Chondrocyte (in vitro differentiated cells): ENCODE measurements at regions not wholly inside any gene's neighbourhood (a gene's known extent, or its start where the extent isn't known, plus 50 kb on each side); places are given as distances from the start of the nearest gene placed in this dataset.

Source experiments
- DNase-seq: peaks from one replicate; pipeline ENCODE4 v3.0.0; 2021; ENCODE audit warnings: mixed read lengths, low spot score
- H3K27ac Mint-ChIP-seq: one replicate; pipeline ENCODE4 v1.8.0; 2021; ENCODE audit warnings: mild to moderate bottlenecking, moderate library complexity, mixed read lengths; ENCODE audit not compliant: unreplicated experiment
- H3K27me3 Mint-ChIP-seq: 2 replicates; pipeline ENCODE4 v1.8.0; 2021; ENCODE audit warnings: low read depth, mixed read lengths
- H3K36me3 Mint-ChIP-seq: 2 replicates; pipeline ENCODE4 v1.8.0; 2021; ENCODE audit warnings: low read depth, mixed read lengths
- H3K4me1 Mint-ChIP-seq: 2 replicates; pipeline ENCODE4 v1.8.0; 2021; ENCODE audit warnings: low read depth, mild to moderate bottlenecking, mixed read lengths
- H3K4me3 Mint-ChIP-seq: one replicate; pipeline ENCODE4 v1.8.0; 2021; ENCODE audit warnings: mild to moderate bottlenecking, moderate library complexity, mixed read lengths; ENCODE audit not compliant: unreplicated experiment
- H3K9me3 Mint-ChIP-seq: 2 replicates; pipeline ENCODE4 v1.8.0; 2021; ENCODE audit warnings: low read depth, mixed read lengths
- CTCF ChIP-seq: fragments of 200-600 bp; sonication (generic); IDR thresholded peaks from 2 replicates; pipeline ENCODE4 v1.5.0; 2021; ENCODE audit warnings: antibody characterized with exemption, mild to moderate bottlenecking, moderate library complexity

GRCh38 chr5:105680858-105681475, 1989.8 kb downstream of the EFNA5 start:
- no peak overlapping the region for H3K27ac Mint-ChIP-seq
- H3K27me3 Mint-ChIP-seq, result no peaks in the 10 kb centered on the region
- no peaks in the 10 kb centered on the region for H3K9me3 Mint-ChIP-seq
- no peak overlapping the region for H3K4me3 Mint-ChIP-seq
- TF ChIP-seq CTCF, result no peak
- DNase-seq, result no peak
- H3K4me1 Mint-ChIP-seq, result peaks cover 4% of the 10 kb centered on the region
- H3K36me3 Mint-ChIP-seq, result no peaks in the 10 kb centered on the region

DNA sequence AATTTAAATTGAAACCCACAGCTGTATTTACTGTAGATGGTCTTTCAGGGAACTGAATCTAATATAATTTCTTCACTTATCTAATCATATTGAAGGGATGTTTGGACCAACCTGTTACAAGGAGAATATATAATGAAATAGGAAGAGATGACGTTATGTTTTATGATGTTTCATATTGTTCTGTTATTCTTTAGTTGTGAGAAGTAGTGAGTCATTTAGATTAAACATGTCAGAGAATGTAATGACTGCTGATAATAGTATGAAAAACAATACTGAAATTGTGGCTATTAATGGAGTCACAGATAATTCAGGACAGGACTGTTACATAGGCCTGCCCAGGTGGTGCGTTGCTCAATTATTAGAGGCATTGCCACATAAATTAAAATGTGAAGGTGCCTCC, 1993.4 kb downstream of the EFNA5 start:
- Mint-ChIP-seq H3K36me3 (no peaks in the 10 kb centered on the region), H3K4me1 (peaks cover 4% of the 10 kb centered on the region), H3K27me3 (no peaks in the 10 kb centered on the region), H3K4me3 (no peak overlapping the region), H3K27ac (no peak overlapping the region), H3K9me3 (peaks cover 3% of the 10 kb centered on the region)
- no peak for TF ChIP-seq CTCF
- DNase-seq, result no peak

- H3K9me3 Mint-ChIP-seq, result peaks cover 28% of the 10 kb centered on the region
- DNase-seq, result no peak
- peaks cover 10% of the 10 kb centered on the region for H3K36me3 Mint-ChIP-seq
- no peak for TF ChIP-seq CTCF
- no peak overlapping the region for H3K4me3 Mint-ChIP-seq
- H3K27ac Mint-ChIP-seq, result no peak overlapping the region
- no peaks in the 10 kb centered on the region for H3K4me1 Mint-ChIP-seq
- H3K27me3 Mint-ChIP-seq, result no peaks in the 10 kb centered on the region
Observed at GRCh38 chr5:105670596-105670995, 2000.1 kb downstream of the EFNA5 start.

DNA sequence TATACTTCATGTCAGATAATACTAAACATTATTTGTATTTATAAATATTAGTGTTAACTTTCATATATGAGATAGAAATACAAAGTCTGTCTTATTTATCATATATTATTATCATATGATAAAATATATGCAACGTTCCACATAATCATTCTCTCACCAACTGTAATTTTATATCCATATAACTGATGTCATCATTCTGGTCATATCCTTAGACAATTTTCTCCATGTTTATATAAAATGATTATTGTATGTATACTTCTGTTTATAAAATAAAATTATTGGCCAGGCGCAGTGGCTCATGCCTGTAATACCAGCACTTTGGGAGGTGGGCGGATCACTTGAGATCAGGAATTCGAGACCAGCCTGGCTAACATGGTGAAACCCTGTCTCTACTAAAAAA, 2007.1 kb downstream of the EFNA5 start:
- TF ChIP-seq CTCF, result no peak
- no peak overlapping the region for H3K4me3 Mint-ChIP-seq
- peaks cover 33% of the 10 kb centered on the region for H3K9me3 Mint-ChIP-seq
- H3K36me3 Mint-ChIP-seq, result peaks cover 10% of the 10 kb centered on the region
- H3K4me1 Mint-ChIP-seq, result no peaks in the 10 kb centered on the region
- DNase-seq, result no peak
- H3K27me3 Mint-ChIP-seq, result no peaks in the 10 kb centered on the region
- H3K27ac Mint-ChIP-seq, result no peak overlapping the region

GRCh38 chr5:105659396-105659795, 2011.3 kb downstream of the EFNA5 start:
- no peak for DNase-seq
- no peaks in the 10 kb centered on the region for H3K4me1 Mint-ChIP-seq
- no peaks in the 10 kb centered on the region for H3K27me3 Mint-ChIP-seq
- H3K36me3 Mint-ChIP-seq, result no peaks in the 10 kb centered on the region
- no peak overlapping the region for H3K27ac Mint-ChIP-seq
- H3K4me3 Mint-ChIP-seq, result no peak overlapping the region
- no peak for TF ChIP-seq CTCF
- H3K9me3 Mint-ChIP-seq, result no peaks in the 10 kb centered on the region
